OCI-LY3 (cell line): ENCODE measurements at regions not wholly inside any gene's neighbourhood (a gene's known extent, or its start where the extent isn't known, plus 50 kb on each side); places are given as distances from the start of the nearest gene placed in this dataset.

Experiments used
- H2AFZ ChIP-seq: fragments of 200-600, 300-600 bp; shearing (Covaris generic); 2 replicates; pipeline ENCODE4 v1.6.0; 2014; ENCODE audit warnings: antibody characterized with exemption, low read depth, low read length
- H3K27ac ChIP-seq: fragments of 200-600, 300-600 bp; sonication (generic); 2 replicates; pipeline ENCODE4 v1.5.1; 2014; ENCODE audit warnings: mild to moderate bottlenecking, low read length, moderate library complexity, mixed read lengths
- H3K27me3 ChIP-seq: fragments of 200-600, 300-600 bp; sonication (generic); 2 replicates; pipeline ENCODE4 v1.6.1; 2014; ENCODE audit warnings: low read depth, low read length, mixed read lengths
- H3K36me3 ChIP-seq: fragments of 200-600, 300-600 bp; sonication (generic); replicated peaks from 2 replicates; pipeline ENCODE3; 2014; ENCODE audit warnings: low read depth, low read length, mixed read lengths
- H3K4me1 ChIP-seq: fragments of 300-600, 200-600 bp; sonication (generic); 2 replicates; pipeline ENCODE4 v1.6.1; 2014; ENCODE audit warnings: low read length, mixed read lengths
- H3K4me2 ChIP-seq: fragments of 200-600, 300-600 bp; sonication (generic); 2 replicates; pipeline ENCODE4 v1.6.1; 2014; ENCODE audit warnings: low read length, mixed read lengths
- H3K4me3 ChIP-seq: fragments of 300-600, 200-600 bp; sonication (generic); 2 replicates; pipeline ENCODE4 v1.5.1; 2014; ENCODE audit warnings: antibody characterized with exemption, mild to moderate bottlenecking, low read length, moderate library complexity
- H3K79me2 ChIP-seq: fragments of 300-600, 200-600 bp; shearing (Covaris generic); 2 replicates; pipeline ENCODE4 v1.6.1; 2014; ENCODE audit warnings: mild to moderate bottlenecking, low read length, mixed read lengths
- H3K9ac ChIP-seq: fragments of 300-600, 200-600 bp; shearing (Covaris generic); 2 replicates; pipeline ENCODE4 v1.6.0; 2014; ENCODE audit warnings: mild to moderate bottlenecking, low read length, moderate library complexity
- H3K9me3 ChIP-seq: fragments of 200-600, 300-600 bp; shearing (Covaris generic); 2 replicates; pipeline ENCODE4 v1.6.1; 2014; ENCODE audit warnings: low read length, mixed read lengths; ENCODE audit not compliant: insufficient read depth
- H4K20me1 ChIP-seq: fragments of 200-600, 300-600 bp; sonication (generic); 2 replicates; pipeline ENCODE4 v1.6.1; 2016; ENCODE audit warnings: low read length, mixed read lengths; ENCODE audit not compliant: insufficient read depth
- EZH2phosphoT487 ChIP-seq: fragments of 200-600 bp; shearing (Covaris generic); IDR thresholded peaks from 2 replicates; pipeline ENCODE4 v1.6.1; 2018; ENCODE audit warnings: antibody characterized with exemption, mixed run types, low read depth
- TF ChIP-seq, protein P1 (sequence below): fragments of 200-600, 300-600 bp; sonication (generic); IDR thresholded peaks from 2 replicates; pipeline ENCODE4 v1.5.1; 2014; ENCODE audit warnings: antibody characterized with exemption, low read length, low read depth

DNA sequence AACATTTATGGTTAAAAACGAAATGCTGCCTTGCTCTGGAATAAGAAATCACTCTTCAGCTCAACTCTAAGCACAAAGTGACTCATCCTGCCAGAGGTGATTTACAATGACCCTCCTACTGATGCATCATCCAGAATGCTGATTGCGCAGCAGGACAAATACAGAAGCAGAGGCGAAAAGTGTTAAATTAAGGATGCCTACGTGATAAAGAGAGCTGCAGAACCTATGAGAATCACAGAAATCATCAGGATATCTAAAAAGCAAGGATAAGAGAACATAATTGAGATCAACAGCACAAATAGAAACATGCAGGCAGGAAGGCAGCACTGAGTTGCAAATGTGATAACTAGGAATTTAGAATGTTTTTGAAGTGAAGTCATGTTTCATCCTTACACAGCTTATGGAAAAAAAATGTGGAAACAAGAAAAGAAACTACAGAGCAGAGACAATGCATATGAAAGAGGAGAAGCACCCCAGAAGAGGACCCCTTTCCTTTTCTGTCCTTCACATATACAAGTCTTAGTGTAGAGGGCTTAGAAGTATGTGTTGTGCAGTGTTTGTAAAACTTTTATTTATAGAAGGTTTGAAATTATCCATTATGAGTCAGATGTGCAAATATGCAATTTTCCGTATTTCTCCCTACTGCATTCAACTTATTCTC lies 188.4 kb downstream of the SLC7A11 start:
- H3K9me3 ChIP-seq = no peaks in the 10 kb centered on the region
- no peak overlapping the region for H3K4me3 ChIP-seq
- no peaks in the 10 kb centered on the region for H3K79me2 ChIP-seq
- peaks cover 5% of the 10 kb centered on the region; the same call in 1 of the 2 replicates for H3K4me1 ChIP-seq
- no peaks in the 10 kb centered on the region for H4K20me1 ChIP-seq
- no peak overlapping the region for H2AFZ ChIP-seq
- H3K4me2 ChIP-seq = no peak overlapping the region
- H3K27me3 ChIP-seq = peaks cover 9% of the 10 kb centered on the region; the same call in 1 of the 2 replicates
- H3K36me3 ChIP-seq = no peaks in the 10 kb centered on the region
- no peak overlapping the region for H3K9ac ChIP-seq
- no peak overlapping the region for H3K27ac ChIP-seq
- TF ChIP-seq, protein P1, sequence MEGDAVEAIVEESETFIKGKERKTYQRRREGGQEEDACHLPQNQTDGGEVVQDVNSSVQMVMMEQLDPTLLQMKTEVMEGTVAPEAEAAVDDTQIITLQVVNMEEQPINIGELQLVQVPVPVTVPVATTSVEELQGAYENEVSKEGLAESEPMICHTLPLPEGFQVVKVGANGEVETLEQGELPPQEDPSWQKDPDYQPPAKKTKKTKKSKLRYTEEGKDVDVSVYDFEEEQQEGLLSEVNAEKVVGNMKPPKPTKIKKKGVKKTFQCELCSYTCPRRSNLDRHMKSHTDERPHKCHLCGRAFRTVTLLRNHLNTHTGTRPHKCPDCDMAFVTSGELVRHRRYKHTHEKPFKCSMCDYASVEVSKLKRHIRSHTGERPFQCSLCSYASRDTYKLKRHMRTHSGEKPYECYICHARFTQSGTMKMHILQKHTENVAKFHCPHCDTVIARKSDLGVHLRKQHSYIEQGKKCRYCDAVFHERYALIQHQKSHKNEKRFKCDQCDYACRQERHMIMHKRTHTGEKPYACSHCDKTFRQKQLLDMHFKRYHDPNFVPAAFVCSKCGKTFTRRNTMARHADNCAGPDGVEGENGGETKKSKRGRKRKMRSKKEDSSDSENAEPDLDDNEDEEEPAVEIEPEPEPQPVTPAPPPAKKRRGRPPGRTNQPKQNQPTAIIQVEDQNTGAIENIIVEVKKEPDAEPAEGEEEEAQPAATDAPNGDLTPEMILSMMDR = no peak
- no peak for TF ChIP-seq EZH2phosphoT487

DNA sequence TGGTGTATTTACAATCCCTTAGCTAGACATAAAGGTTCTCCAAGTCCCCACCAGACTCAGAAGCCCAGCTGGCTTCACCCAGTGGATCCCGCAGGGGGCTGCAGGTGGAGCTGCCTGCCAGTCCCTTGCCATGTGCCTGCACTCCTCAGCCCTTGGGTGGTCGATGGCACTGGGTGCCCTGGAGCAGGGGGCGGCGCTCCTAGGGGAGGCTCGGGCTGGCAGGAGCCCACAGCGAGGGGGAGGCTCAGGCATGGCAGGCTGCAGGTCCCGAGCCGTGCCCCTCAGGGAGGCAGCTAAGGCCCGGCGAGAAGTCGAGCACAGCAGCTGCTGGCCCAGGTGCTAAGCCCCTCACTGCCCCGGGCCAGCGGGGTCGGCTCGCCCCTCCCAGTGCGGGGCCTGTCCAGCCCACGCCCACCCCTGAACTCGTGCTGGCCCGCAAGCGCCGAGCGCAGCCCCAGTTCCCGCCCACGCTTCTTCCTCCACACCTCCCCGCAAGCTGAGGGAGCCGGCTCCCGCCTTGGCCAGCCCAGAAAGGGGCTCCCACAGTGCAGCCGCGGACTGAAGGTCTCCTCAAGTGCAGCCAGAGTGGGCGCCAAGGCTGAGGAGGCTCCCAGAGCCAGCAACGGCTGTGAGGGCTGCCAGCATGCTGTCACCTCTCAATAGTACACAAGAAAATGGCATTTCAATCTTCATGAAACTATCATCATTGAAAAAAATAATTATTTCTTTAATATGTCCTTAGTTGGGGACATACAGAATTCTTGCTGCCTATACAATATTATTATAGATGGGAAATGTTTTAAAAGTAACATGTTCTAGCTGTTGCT lies 189.1 kb downstream of the SLC7A11 start:
- Histone ChIP-seq H3K27ac (no peak overlapping the region), H2AFZ (no peak overlapping the region), H3K4me3 (no peak overlapping the region)

DNA sequence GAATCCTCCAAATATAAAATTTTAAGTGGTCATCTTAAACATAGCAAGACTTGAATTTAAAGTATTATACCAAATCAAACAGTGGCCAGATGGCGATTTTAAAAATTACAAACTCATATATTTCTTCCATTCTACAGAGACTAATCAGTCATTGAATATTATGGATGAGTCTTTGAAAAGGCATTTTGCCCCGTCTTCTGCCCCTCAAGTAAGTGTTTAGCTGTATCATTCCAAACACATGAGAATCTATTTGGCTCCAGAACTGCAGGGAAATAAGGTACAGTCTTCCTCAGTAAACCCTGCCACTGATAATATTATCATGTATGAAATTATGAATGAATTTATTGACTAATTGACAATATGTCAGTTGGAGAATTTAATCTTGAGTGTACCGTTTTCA lies 191.0 kb downstream of the SLC7A11 start:
- H3K4me3 ChIP-seq = no peak overlapping the region
- H3K4me1 ChIP-seq = no peaks in the 10 kb centered on the region
- no peak overlapping the region for H3K4me2 ChIP-seq
- H3K9me3 ChIP-seq = no peaks in the 10 kb centered on the region
- H3K36me3 ChIP-seq = no peaks in the 10 kb centered on the region
- TF ChIP-seq, protein P1 = no peak
- no peak for TF ChIP-seq EZH2phosphoT487
- H4K20me1 ChIP-seq = no peaks in the 10 kb centered on the region
- H3K9ac ChIP-seq = no peak overlapping the region
- no peak overlapping the region for H3K27ac ChIP-seq
- no peak overlapping the region for H2AFZ ChIP-seq
- H3K79me2 ChIP-seq = no peaks in the 10 kb centered on the region
- H3K27me3 ChIP-seq = peaks cover 9% of the 10 kb centered on the region; the same call in 1 of the 2 replicates

More for the DNA sequence above, 189.1 kb downstream of the SLC7A11 start:
- Histone ChIP-seq H3K9me3 (no peaks in the 10 kb centered on the region), H3K4me1 (no peaks in the 10 kb centered on the region), H3K9ac (no peak overlapping the region), H3K36me3 (no peaks in the 10 kb centered on the region), H3K27me3 (peaks cover 9% of the 10 kb centered on the region; the same call in 1 of the 2 replicates), H3K4me2 (no peak overlapping the region), H4K20me1 (no peaks in the 10 kb centered on the region), H3K79me2 (no peaks in the 10 kb centered on the region)
- TF ChIP-seq, protein P1 = no peak
- TF ChIP-seq EZH2phosphoT487 = no peak

DNA sequence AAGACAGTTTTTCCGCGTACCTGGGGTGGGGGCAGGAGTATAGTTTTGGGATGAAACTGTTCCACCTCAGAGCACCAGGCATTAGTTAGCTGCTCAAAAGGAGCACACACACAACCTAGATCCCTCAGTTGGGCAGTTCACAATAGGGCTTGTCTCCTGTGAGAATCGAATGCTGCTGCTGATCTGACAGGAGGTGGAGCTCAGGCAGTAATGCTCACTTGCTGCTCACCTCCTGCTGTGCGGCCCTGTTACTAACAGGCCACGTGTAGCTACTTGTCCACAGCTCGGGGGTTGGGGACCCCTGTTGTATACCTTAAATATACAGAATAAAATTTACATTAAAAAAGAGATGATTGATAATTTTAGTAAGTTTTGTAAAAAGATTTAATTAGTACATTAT lies 191.5 kb downstream of the SLC7A11 start:
- Histone ChIP-seq H3K9ac (no peak overlapping the region), H3K9me3 (no peaks in the 10 kb centered on the region), H2AFZ (no peak overlapping the region), H4K20me1 (no peaks in the 10 kb centered on the region), H3K36me3 (no peaks in the 10 kb centered on the region), H3K4me1 (no peaks in the 10 kb centered on the region), H3K4me2 (no peak overlapping the region), H3K27me3 (peaks cover 9% of the 10 kb centered on the region; the same call in 1 of the 2 replicates), H3K79me2 (no peaks in the 10 kb centered on the region), H3K4me3 (no peak overlapping the region), H3K27ac (no peak overlapping the region)
- TF ChIP-seq, protein P1 = no peak
- TF ChIP-seq EZH2phosphoT487 = no peak
